Psoas muscle (tissue), 7 donors: ENCODE measurements at regions not wholly inside any gene's neighbourhood (a gene's known extent, or its start where the extent isn't known, plus 50 kb on each side); places are given as distances from the start of the nearest gene placed in this dataset.

ENCODE experiments used
- ATAC-seq, 4 donors: fragments of 200-7000 bp; cut with Tn5 transposase; one replicate each; pipeline ENCODE4 v1.9.1; 2020; ENCODE audit warnings: moderate library complexity in 3 of 4, mild to moderate bottlenecking in 2 of 4
- DNase-seq, 2 donors: peaks; one replicate each; pipeline ENCODE4 v3.0.0-alpha.2; 2020
- H3K27ac ChIP-seq: fragments of 200-600 bp; one replicate; pipeline ENCODE4 v1.8.0; 2022
- H3K27me3 ChIP-seq, 3 donors: fragments of 200-600 bp in 1 of 3; one replicate each; pipeline versions ENCODE4 v1.6.1 to v1.8.0; 2013 to 2022; ENCODE audit warnings: low read length in 2 of 3, mild to moderate bottlenecking in 2 of 3, moderate library complexity in 1 of 3; ENCODE audit not compliant: insufficient read depth in 3 of 3
- H3K36me3 ChIP-seq, 2 donors: fragments of 200-600 bp in 1 of 2; one replicate each; pipeline versions ENCODE4 v1.6.1 to v1.8.0; 2013 to 2022; ENCODE audit warnings: low read depth in 1 of 2, mild to moderate bottlenecking in 1 of 2, moderate library complexity in 1 of 2; ENCODE audit not compliant: insufficient read depth in 1 of 2
- H3K4me1 ChIP-seq: fragments of 200-600 bp; one replicate; pipeline ENCODE4 v1.8.0; 2022
- H3K4me3 ChIP-seq: fragments of 200-600 bp; one replicate; pipeline ENCODE4 v1.8.0; 2022; ENCODE audit warnings: mild to moderate bottlenecking
- H3K9me3 ChIP-seq: fragments of 200-600 bp; one replicate; pipeline ENCODE4 v1.8.0; 2022
- WGBS, 3 donors: extraction: QIAGEN DNeasy Blood & Tissue Kit; methylation state at CpG; one replicate each; pipeline versions ENCODE4 v1.1.6 to v1.1.7; 2013; 5-methylcytosine and 5-hydroxymethylcytosine counted together
- intact Hi-C, 2 donors: fragments of 100-400 bp; cut with DNase I; formaldehyde crosslinking; loops; one replicate each; pipeline versions ENCODE4 v1.11.0 to v1.14.2; 2022
- TF ChIP-seq, protein P1 (sequence below): fragments of 200-600 bp; IDR thresholded peaks from one replicate; pipeline ENCODE4 v1.8.0; 2022; ENCODE audit warnings: antibody characterized with exemption
- donor health status: healthy with polysubstance abuse.
- donor health status: DM: no; HTN: no; CAD: no; lungs with moderate emphysema.
- donor health status: Bipolar disorder and iron deficiency.
- donor health status: healthy.
- donor health status: DM: yes; HTN: yes; CAD: no.
- donor health status: DM: no; HTN: no; CAD: no.
- donor health status: DM: yes; HTN: yes; CAD: no.

DNA sequence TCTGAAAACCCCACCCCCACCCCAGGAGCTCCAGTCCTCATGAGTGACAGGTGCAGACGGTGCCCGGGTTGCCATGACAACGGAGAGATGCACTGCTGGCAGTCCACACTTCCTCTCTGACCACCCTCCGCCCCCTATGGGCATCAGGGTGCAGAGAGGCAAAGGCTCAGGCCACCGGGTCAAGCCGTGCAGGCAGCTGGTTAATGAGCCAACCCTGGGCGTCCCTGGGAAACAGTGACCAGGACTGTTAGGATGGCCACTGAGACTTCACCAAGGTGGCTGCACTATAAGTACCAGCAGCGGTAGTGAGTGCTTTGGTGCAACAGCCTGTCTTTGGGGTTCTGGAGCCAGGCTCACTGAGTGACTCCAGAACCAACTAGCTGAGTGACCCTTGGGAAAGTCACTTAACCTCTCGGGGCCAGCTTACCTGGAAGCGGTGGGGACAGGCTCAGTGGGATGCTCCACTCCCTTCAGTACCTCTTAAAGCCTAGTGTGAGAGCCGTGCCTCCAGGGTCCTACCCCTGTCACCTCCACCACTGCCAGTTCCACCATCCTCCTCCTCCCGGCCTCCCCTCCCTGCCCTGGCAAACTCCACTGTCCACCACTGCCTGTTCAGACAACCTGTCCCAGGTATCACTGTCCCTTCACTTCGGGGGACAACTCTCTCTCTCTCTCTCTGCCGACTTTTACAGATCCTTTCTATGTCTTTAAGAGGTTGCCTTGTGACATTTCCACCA is 121.0 kb upstream of the PRR20G start:
- ATAC-seq (no peak), DNase-seq (no peak)
- H3K4me3 ChIP-seq: no peak overlapping the region
- WGBS, 3 donors: 48 to 56% (median 51%) methylated on average over 14 of the region's 14 CpGs
- TF ChIP-seq, protein P1, sequence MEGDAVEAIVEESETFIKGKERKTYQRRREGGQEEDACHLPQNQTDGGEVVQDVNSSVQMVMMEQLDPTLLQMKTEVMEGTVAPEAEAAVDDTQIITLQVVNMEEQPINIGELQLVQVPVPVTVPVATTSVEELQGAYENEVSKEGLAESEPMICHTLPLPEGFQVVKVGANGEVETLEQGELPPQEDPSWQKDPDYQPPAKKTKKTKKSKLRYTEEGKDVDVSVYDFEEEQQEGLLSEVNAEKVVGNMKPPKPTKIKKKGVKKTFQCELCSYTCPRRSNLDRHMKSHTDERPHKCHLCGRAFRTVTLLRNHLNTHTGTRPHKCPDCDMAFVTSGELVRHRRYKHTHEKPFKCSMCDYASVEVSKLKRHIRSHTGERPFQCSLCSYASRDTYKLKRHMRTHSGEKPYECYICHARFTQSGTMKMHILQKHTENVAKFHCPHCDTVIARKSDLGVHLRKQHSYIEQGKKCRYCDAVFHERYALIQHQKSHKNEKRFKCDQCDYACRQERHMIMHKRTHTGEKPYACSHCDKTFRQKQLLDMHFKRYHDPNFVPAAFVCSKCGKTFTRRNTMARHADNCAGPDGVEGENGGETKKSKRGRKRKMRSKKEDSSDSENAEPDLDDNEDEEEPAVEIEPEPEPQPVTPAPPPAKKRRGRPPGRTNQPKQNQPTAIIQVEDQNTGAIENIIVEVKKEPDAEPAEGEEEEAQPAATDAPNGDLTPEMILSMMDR: no peak
- H3K9me3 ChIP-seq: no peaks in the 10 kb centered on the region
- no peaks in the 10 kb centered on the region for H3K4me1 ChIP-seq
- intact Hi-C loops: no loop called here
- H3K27ac ChIP-seq: no peak overlapping the region
- no peaks in the 10 kb centered on the region for H3K36me3 ChIP-seq
- peaks cover 0 to 11% (median 0%) of the 10 kb centered on the region in 3 donors for H3K27me3 ChIP-seq

DNA sequence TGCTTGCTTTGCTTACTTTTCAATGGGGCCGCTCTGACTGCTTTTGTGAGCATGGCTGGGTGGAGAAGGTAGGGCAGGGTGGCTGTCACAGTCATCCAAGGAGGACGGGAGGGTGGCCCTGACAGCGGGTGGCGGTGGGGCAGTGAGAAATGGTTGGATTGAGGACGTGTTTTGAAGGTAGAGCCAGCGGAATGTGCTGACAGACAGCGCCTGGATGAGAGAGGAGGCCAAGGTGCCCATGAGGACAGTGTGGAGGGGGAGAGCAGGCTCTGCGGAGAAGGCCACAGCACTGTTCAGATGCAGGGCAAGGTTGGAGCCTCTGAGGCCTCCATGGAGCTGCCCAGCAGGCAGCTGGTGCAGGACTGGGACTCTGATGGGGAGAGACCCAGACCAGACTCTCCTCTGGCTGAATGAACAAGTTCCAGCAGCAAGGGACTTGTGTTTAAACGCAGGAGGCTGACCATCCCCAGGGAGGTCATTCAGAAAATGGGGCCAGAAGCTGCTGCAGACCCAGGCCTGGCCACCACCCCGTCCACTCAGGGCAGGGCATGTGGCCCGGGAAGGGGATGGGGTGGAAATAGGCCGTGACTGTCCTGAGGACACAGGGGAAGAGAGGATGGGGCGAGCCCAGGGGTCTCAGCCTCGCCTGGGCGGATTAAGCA is 120.3 kb upstream of the PRR20G start:
- H3K27me3 ChIP-seq: peaks cover 0 to 6% (median 0%) of the 10 kb centered on the region in 3 donors
- TF ChIP-seq, protein P1: no peak
- 75 to 78% (median 77%) methylated on average over 14 to 15 of the region's 15 CpGs for WGBS, 3 donors
- no peak overlapping the region for H3K4me3 ChIP-seq
- no peak for DNase-seq
- no peak for ATAC-seq
- H3K36me3 ChIP-seq: no peaks in the 10 kb centered on the region
- H3K9me3 ChIP-seq: no peaks in the 10 kb centered on the region
- intact Hi-C loops: no loop called here
- no peaks in the 10 kb centered on the region for H3K4me1 ChIP-seq
- H3K27ac ChIP-seq: no peak overlapping the region

DNA sequence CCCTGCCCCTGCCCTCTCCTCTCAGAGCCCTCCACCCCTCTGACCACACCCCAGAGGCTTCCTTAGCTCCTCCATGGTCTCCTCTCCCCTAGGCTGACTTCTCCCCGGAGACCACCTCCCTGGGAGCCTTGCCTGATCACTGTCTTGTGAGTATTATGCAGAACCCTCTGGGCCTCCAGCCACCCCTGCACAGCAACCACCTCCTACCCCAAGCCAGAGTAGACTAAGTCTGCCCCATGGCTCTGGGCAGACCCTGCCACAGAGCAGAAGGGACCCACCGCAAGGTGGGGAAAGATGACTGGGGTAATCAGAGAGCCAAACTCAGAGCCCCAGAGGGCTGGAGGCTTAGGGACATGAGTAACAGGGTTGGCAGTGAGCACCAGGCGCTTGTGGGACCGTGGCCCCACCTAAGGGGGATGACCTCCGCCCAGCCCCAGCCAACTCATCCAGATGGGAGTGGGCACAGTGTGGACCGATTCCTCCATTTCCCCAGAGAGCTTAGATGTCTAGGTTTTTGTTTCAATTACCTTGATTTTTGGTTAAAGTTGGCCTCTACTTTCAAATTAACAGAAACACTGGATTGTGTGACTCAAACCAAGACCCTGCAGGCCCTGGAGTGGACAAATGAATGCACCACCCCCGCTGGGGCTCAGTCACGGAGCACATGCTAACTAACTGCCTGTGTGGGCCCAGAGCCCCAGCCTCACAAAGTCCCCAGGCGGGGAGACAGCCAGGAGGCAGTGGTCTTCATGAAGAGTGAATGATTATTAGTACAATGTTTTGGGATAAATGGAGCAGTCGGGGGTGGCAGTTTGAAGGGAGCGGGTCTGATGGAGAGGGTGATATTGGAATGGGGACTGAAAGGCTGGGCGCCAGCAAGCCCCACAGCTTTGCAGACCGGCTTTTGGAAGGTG is 119.4 kb upstream of the PRR20G start:
- DNase-seq (no peak), ATAC-seq (peak in 1 of 4 donors; percentile 5)
- Histone ChIP-seq H3K36me3 (no peaks in the 10 kb centered on the region), H3K27ac (no peak overlapping the region), H3K4me3 (no peak overlapping the region), H3K4me1 (no peaks in the 10 kb centered on the region), H3K9me3 (no peaks in the 10 kb centered on the region), H3K27me3 (no peaks in the 10 kb centered on the region)
- intact Hi-C loops: no loop called here
- TF ChIP-seq, protein P1: no peak
- 90 to 92% (median 91%) methylated on average over 13 of the region's 13 CpGs for WGBS, 3 donors

DNA sequence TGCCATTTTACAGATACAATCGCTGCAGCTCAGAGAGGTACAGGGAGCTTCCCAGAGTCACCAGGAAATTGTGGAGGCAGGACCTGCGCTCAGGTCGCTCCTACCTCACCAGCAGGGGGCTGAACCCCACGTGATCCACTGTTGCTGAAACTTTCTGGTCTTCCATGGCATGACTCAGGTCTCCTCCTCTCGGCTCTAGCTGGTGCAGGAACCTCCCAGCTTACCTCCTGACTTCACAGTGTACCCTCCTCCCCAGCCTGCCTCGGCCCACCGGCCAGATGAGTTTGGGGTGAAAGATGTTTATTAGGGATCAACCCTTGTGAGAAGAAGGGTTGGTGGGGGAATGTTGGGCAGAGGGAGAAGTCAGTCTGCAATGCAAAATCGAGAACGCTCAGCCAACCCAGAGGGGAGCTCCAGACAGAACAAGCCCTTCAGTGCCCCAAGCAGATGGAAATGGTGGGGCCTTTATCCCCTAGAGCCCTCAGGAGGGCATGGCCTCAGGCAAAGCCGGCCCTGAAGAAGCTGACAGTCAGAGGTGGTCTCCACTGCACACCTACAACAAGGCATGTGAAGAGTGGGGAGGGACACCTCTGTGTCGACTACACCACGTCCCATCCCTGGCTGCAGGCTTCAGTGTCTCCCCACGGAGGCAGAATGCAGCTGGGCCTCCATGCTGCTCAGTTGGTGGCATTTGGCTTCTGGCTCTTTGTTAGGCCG is 118.6 kb upstream of the PRR20G start:
- no peak overlapping the region for H3K4me3 ChIP-seq
- DNase-seq (no peak), ATAC-seq (no peak)
- H3K9me3 ChIP-seq: no peaks in the 10 kb centered on the region
- intact Hi-C loops: no loop called here
- H3K27me3 ChIP-seq: no peaks in the 10 kb centered on the region
- H3K36me3 ChIP-seq: no peaks in the 10 kb centered on the region
- H3K4me1 ChIP-seq: no peaks in the 10 kb centered on the region
- WGBS, 3 donors: 82 to 85% (median 83%) methylated on average over 14 of the region's 14 CpGs
- no peak overlapping the region for H3K27ac ChIP-seq
- TF ChIP-seq, protein P1: no peak
